Skeletal muscle satellite cell (primary cell): ENCODE measurements at regions not wholly inside any gene's neighbourhood (a gene's known extent, or its start where the extent isn't known, plus 50 kb on each side); places are given as distances from the start of the nearest gene placed in this dataset.
"Not testable (repeated sequence)": the region's sequence is repeated elsewhere in the genome, so short reads cannot be mapped to it uniquely, and the experiment has no call there.

Source experiments
- H3K27me3 ChIP-seq: 2 replicates; pipeline ENCODE4 v1.7.0; 2013; ENCODE audit warnings: low read length; ENCODE audit not compliant: control insufficient read depth, insufficient read depth
- H3K36me3 ChIP-seq: 2 replicates; pipeline ENCODE4 v1.7.0; 2013; ENCODE audit warnings: mild to moderate bottlenecking, control low read depth, low read length; ENCODE audit not compliant: insufficient read depth
- H3K4me1 ChIP-seq: 2 replicates; pipeline ENCODE4 v1.7.0; 2013; ENCODE audit warnings: low read length; ENCODE audit not compliant: control insufficient read depth, insufficient read depth
- H3K4me2 ChIP-seq: 2 replicates; pipeline ENCODE4 v1.7.0; 2013; ENCODE audit warnings: mild to moderate bottlenecking, low read length
- H3K4me3 ChIP-seq: 2 replicates; pipeline ENCODE4 v1.7.0; 2013; ENCODE audit warnings: low read length
- H3K9ac ChIP-seq: 2 replicates; pipeline ENCODE4 v1.7.0; 2013; ENCODE audit warnings: mild to moderate bottlenecking, low read depth, low read length, moderate library complexity
- H3K9me3 ChIP-seq: replicated peaks from 2 replicates; pipeline ENCODE4 v1.7.0; 2013; ENCODE audit warnings: mild to moderate bottlenecking, control low read depth, low read length

GRCh38 chr13:86906127-86906874 is 764.9 kb upstream of the SLITRK5 start:
- Histone ChIP-seq H3K27me3 (no peaks in the 10 kb centered on the region), H3K36me3 (no peaks in the 10 kb centered on the region), H3K9ac (no peak overlapping the region), H3K4me2 (no peak overlapping the region), H3K4me3 (no peak overlapping the region), H3K4me1 (no peaks in the 10 kb centered on the region), H3K9me3 (no peaks in the 10 kb centered on the region)

DNA sequence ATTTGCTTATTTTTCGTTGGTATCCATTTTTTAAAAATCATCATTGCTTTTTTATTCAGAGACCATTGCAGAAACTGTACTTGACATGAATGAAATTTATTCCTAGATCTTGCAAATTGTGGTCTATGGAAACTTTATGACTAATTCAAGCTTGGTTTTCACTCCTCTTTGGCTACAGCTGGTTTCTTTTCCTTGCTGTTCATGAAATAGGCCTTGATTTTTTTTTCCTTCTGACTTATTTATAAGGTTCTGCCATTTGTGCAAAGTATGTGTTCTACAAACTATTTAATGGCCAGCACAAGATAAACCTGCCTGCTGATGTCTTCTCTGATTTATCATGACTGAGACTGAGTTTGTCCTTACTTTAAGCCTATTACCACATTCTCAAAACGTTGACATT is 764.0 kb upstream of the SLITRK5 start:
- no peak overlapping the region for H3K9ac ChIP-seq
- no peaks in the 10 kb centered on the region for H3K36me3 ChIP-seq
- H3K4me2 ChIP-seq: no peak overlapping the region
- no peaks in the 10 kb centered on the region for H3K4me1 ChIP-seq
- no peaks in the 10 kb centered on the region for H3K27me3 ChIP-seq
- H3K4me3 ChIP-seq: no peak overlapping the region
- no peaks in the 10 kb centered on the region for H3K9me3 ChIP-seq

DNA sequence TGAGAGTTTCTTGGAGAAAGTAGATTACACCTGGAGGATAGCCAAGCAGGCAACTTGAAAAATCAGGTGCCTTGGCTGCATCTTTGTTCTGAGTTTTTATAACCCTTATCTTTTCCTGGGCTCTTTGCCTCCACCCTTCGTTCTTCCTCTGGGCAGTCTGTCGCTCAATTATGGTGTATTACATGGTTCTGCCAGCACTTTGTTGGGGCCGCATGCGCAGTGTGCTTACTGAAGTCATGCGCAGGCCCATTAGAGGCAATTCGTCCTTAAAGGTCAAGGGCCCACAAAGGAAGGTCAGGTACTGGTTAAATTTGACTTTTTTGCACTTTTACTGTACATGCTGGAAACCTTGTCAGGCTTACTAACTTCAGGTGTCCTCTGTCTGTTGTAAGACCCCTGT is 761.9 kb upstream of the SLITRK5 start:
- Histone ChIP-seq H3K4me1 (no peaks in the 10 kb centered on the region), H3K27me3 (no peaks in the 10 kb centered on the region), H3K4me3 (no peak overlapping the region), H3K9me3 (no peaks in the 10 kb centered on the region), H3K4me2 (no peak overlapping the region), H3K36me3 (no peaks in the 10 kb centered on the region), H3K9ac (no peak overlapping the region)

- no peaks in the 10 kb centered on the region for H3K4me1 ChIP-seq
Observed at GRCh38 chr13:86914757-86915156, 756.4 kb upstream of the SLITRK5 start.

GRCh38 chr13:86917438-86917837 is 753.7 kb upstream of the SLITRK5 start:
- H3K9me3 ChIP-seq, H3K4me1 ChIP-seq, H3K27me3 ChIP-seq, H3K36me3 ChIP-seq, H3K9ac ChIP-seq, H3K4me2 ChIP-seq, H3K4me3 ChIP-seq: not testable (repeated sequence)

More at GRCh38 chr13:86914757-86915156, 756.4 kb upstream of the SLITRK5 start:
- Histone ChIP-seq H3K27me3 (no peaks in the 10 kb centered on the region), H3K4me2 (no peak overlapping the region), H3K9me3 (no peaks in the 10 kb centered on the region), H3K4me3 (no peak overlapping the region), H3K9ac (no peak overlapping the region), H3K36me3 (no peaks in the 10 kb centered on the region)

DNA sequence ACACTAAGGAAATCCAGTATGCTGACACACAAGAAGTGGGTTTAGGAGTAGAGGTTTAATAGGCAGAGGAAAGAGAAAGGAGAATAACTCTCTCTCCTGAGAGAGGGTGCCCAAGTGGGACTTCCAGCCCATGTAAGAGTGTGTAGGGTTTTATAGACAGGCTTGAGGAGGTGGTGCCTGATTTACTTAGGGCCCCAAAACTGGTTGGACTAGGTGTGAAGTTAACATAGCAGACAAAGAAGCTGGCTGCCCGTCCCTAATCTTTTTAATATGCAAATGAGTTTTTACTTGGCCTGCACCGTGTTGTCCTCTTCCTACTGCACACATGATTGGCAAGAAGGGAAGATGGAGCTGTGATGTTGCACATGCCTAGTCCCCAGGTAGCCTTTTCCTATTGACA is 752.5 kb upstream of the SLITRK5 start:
- Histone ChIP-seq H3K9ac (no peak overlapping the region), H3K4me1 (no peaks in the 10 kb centered on the region), H3K4me2 (no peak overlapping the region), H3K4me3 (no peak overlapping the region), H3K9me3 (no peaks in the 10 kb centered on the region), H3K27me3 (no peaks in the 10 kb centered on the region), H3K36me3 (no peaks in the 10 kb centered on the region)

- Histone ChIP-seq H3K4me3 (no peak overlapping the region), H3K4me2 (no peak overlapping the region), H3K36me3 (no peaks in the 10 kb centered on the region), H3K9me3 (no peaks in the 10 kb centered on the region), H3K4me1 (no peaks in the 10 kb centered on the region), H3K9ac (no peak overlapping the region), H3K27me3 (no peaks in the 10 kb centered on the region)
Observed at GRCh38 chr13:86920961-86921360, 750.2 kb upstream of the SLITRK5 start.

- Histone ChIP-seq H3K4me1 (no peaks in the 10 kb centered on the region), H3K4me2 (no peak overlapping the region), H3K36me3 (no peaks in the 10 kb centered on the region), H3K9ac (no peak overlapping the region), H3K9me3 (no peaks in the 10 kb centered on the region), H3K27me3 (no peaks in the 10 kb centered on the region), H3K4me3 (no peak overlapping the region)
Observed at GRCh38 chr13:86922936-86923335, 748.2 kb upstream of the SLITRK5 start.

- not testable (repeated sequence) for H3K9me3 ChIP-seq, H3K4me2 ChIP-seq, H3K36me3 ChIP-seq, H3K4me3 ChIP-seq, H3K4me1 ChIP-seq, H3K9ac ChIP-seq, H3K27me3 ChIP-seq
Observed at GRCh38 chr13:86926916-86927315, 744.3 kb upstream of the SLITRK5 start.

GRCh38 chr13:86932776-86933334 is 738.3 kb upstream of the SLITRK5 start:
- no peaks in the 10 kb centered on the region for H3K9me3 ChIP-seq
- no peak overlapping the region for H3K9ac ChIP-seq
- no peaks in the 10 kb centered on the region for H3K27me3 ChIP-seq
- no peaks in the 10 kb centered on the region for H3K36me3 ChIP-seq
- no peak overlapping the region for H3K4me3 ChIP-seq
- no peak overlapping the region for H3K4me2 ChIP-seq
- no peaks in the 10 kb centered on the region for H3K4me1 ChIP-seq

DNA sequence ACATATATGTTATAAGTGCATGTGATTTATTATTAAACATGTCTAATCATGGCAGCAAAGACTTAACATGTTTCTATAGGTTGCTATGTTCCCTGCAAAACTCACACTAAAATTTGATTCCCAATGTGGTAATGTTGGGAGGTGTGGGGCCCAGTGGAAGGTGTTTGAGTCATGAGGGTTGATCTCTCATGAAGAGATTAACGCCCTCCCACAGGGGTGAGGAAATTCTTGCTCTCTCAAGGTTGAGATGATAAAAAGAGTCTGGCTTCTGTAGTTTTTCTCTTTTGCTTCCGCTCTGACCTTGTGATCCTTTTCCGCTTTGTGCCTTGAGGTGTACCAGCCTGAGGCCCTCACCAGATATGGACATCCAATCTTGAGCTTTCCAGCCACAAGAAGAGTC is 737.5 kb upstream of the SLITRK5 start:
- H3K4me2 ChIP-seq: no peak overlapping the region
- H3K9me3 ChIP-seq: no peaks in the 10 kb centered on the region
- no peak overlapping the region for H3K9ac ChIP-seq

GRCh38 chr13:86937316-86937715 is 733.9 kb upstream of the SLITRK5 start:
- H3K27me3 ChIP-seq: no peaks in the 10 kb centered on the region
- H3K9ac ChIP-seq: no peak overlapping the region
- H3K36me3 ChIP-seq: no peaks in the 10 kb centered on the region
- H3K9me3 ChIP-seq: no peaks in the 10 kb centered on the region
- H3K4me3 ChIP-seq: no peak overlapping the region
- H3K4me1 ChIP-seq: no peaks in the 10 kb centered on the region
- no peak overlapping the region for H3K4me2 ChIP-seq

More for the DNA sequence above, 737.5 kb upstream of the SLITRK5 start:
- H3K27me3 ChIP-seq: no peaks in the 10 kb centered on the region
- no peak overlapping the region for H3K4me3 ChIP-seq
- H3K36me3 ChIP-seq: no peaks in the 10 kb centered on the region
- H3K4me1 ChIP-seq: no peaks in the 10 kb centered on the region
